Transverse colon (tissue), 4 donors: ENCODE measurements at regions not wholly inside any gene's neighbourhood (a gene's known extent, or its start where the extent isn't known, plus 50 kb on each side); places are given as distances from the start of the nearest gene placed in this dataset.
"Not testable (repeated sequence)": the region's sequence is repeated elsewhere in the genome, so short reads cannot be mapped to it uniquely, and the experiment has no call there.

ENCODE experiments used
- DNase-seq: peaks from one replicate; pipeline ENCODE4 v3.0.0-alpha.2; 2019
- H3K27ac ChIP-seq, 4 donors: fragments of 200-600 bp; sonication (generic); 2 replicates each; pipeline ENCODE4 v1.5.1; 2016 to 2018; ENCODE audit warnings: inconsistent platforms in 4 of 4
- H3K27me3 ChIP-seq: fragments of 200-600 bp; sonication (generic); 2 replicates; pipeline ENCODE4 v1.5.1; 2017; ENCODE audit warnings: inconsistent platforms
- H3K36me3 ChIP-seq, 4 donors: fragments of 200-600 bp; sonication (generic); 2 replicates each; pipeline ENCODE4 v1.5.1; 2017 to 2019; ENCODE audit warnings: inconsistent platforms in 4 of 4
- H3K4me1 ChIP-seq, 4 donors: fragments of 200-600 bp; sonication (generic); 2 replicates each; pipeline ENCODE4 v1.5.1; 2017 to 2020; ENCODE audit warnings: inconsistent platforms in 4 of 4
- H3K4me3 ChIP-seq, 4 donors: fragments of 200-600 bp; sonication (generic); 1 replicate in 1 of 4; 2 replicates in 3 of 4; pipeline versions ENCODE4 v1.5.1 to v1.6.1; 2017 to 2019; ENCODE audit warnings: inconsistent platforms in 4 of 4
- H3K9me3 ChIP-seq, 2 donors: fragments of 200-600 bp; sonication (generic); 2 replicates each; pipeline ENCODE4 v1.5.1; 2017 to 2019; ENCODE audit warnings: inconsistent platforms in 2 of 2
- EP300 ChIP-seq: sonication (generic); formaldehyde crosslinking; IDR thresholded peaks from one replicate; pipeline ENCODE4 v1.6.1; 2017; ENCODE audit warnings: antibody characterized with exemption, low read depth
- POLR2A ChIP-seq: fragments of 450-650 bp; IDR thresholded peaks from one replicate; pipeline ENCODE4 v1.6.1; 2016; ENCODE audit warnings: antibody characterized with exemption, mild to moderate bottlenecking, moderate library complexity
- POLR2AphosphoS5 ChIP-seq, 3 donors: sonication (generic); formaldehyde crosslinking; IDR thresholded peaks; one replicate each; pipeline ENCODE4 v1.6.1; 2016; ENCODE audit warnings: antibody characterized with exemption in 3 of 3
- WGBS, 2 donors: methylation state at CpG; one replicate each; pipeline ENCODE4 v1.1.5; 2018; ENCODE audit warnings: low coverage in 1 of 2; 5-methylcytosine and 5-hydroxymethylcytosine counted together
- in situ Hi-C, 4 donors: fragments of 200-750 bp; cut with MboI; loops; one replicate each; pipeline versions ENCODE4 v1.15.0 to v1.15.1; 2017; ENCODE audit warnings: low sequenced_read_pairs in 3 of 4, low pct_ligation_motif_present in 1 of 4, low pct_unique_long_range_greater_than_20kb in 1 of 4
- intact Hi-C: fragments of 100-400 bp; cut with DNase I; formaldehyde crosslinking; loops from one replicate; pipeline ENCODE4 v1.15.1; 2023; ENCODE audit warnings: low total_unique reads
- TF ChIP-seq, protein P1 (sequence below), 5 experiments: fragments of 200-600 bp in 3 of 5; fragments of 450-650 bp in 2 of 5; sonication (generic) in 3 of 5; IDR thresholded peaks; 1 replicate in 2 of 5; 2 replicates in 3 of 5; pipeline ENCODE4 v1.5.1; 2016 to 2017; ENCODE audit warnings: antibody characterized with exemption in 5 of 5, inconsistent platforms in 3 of 5, mild to moderate bottlenecking in 2 of 5, moderate library complexity in 1 of 5

DNA sequence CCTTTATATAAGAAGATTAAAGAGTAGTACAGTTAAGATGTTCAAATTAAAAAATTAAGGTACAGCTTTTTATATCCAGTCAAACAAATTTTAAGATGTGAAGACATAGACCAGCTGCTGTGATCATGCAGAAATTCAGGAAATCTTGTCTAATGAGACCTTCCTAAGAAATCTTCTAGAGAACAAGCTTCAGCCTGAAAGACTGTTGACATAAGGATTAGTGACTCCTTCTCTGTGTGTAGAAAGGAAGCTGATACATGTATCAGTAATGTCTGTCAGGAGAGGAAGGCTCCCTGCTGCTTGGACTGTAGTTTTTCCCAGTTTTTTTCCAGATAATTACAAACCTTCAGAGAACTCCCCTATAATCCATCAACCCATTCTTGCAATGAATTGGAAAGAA, 75.8 kb upstream of the PCSK5 start:
- Histone ChIP-seq H3K27me3 (no peaks in the 10 kb centered on the region), H3K27ac (no peak overlapping the region), H3K4me3 (no peak overlapping the region), H3K9me3 (peaks cover 14 to 29% of the 10 kb centered on the region in 2 donors), H3K4me1 (no peaks in the 10 kb centered on the region), H3K36me3 (no peaks in the 10 kb centered on the region)
- TF ChIP-seq POLR2AphosphoS5 (IDR thresholded peaks at IDR 0.05) = no peak
- no peak for TF ChIP-seq POLR2A
- TF ChIP-seq, protein P1, sequence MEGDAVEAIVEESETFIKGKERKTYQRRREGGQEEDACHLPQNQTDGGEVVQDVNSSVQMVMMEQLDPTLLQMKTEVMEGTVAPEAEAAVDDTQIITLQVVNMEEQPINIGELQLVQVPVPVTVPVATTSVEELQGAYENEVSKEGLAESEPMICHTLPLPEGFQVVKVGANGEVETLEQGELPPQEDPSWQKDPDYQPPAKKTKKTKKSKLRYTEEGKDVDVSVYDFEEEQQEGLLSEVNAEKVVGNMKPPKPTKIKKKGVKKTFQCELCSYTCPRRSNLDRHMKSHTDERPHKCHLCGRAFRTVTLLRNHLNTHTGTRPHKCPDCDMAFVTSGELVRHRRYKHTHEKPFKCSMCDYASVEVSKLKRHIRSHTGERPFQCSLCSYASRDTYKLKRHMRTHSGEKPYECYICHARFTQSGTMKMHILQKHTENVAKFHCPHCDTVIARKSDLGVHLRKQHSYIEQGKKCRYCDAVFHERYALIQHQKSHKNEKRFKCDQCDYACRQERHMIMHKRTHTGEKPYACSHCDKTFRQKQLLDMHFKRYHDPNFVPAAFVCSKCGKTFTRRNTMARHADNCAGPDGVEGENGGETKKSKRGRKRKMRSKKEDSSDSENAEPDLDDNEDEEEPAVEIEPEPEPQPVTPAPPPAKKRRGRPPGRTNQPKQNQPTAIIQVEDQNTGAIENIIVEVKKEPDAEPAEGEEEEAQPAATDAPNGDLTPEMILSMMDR (IDR thresholded peaks at IDR 0.05) = no peak
- TF ChIP-seq EP300 = no peak
- no peak for DNase-seq
- intact Hi-C loops (no loop called here), in situ Hi-C loops (loop anchor here in 1 of 4 donors (25.0 kb wide), 1 partner anchor 102 kb away; no protein-coding TSS in a partner anchor)

DNA sequence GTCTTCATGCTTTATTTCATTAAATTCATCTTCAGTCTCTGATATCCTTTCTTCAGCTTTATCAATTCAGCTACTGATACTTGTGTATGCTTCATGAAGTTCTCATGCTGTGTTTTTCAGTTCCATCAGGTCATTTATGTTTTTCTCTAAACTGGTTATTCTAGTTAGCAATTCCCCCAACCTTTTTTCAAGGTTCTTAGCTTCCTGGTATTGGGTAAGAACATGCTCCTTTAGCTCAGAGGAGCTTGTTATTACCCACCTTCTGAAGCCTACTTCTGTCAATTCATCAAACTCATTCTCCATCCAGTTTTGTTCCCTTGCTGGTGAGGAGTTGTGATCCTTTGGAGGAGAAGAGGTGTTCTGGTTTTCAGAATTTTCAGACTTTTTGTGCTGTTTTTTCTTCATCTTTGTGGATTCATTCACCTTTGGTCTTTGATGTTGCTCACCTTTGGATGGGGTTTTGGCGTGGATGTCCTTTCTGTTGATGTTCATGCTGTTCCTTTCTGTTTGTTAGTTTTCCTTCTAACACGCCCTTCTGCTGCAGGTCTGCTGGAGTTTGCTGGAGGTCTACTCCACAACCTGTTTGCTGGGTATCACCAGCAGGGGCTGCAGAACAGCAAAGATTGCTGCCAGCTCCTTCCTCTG, 69.9 kb upstream of the PCSK5 start:
- H3K27ac ChIP-seq, H3K9me3 ChIP-seq, H3K4me1 ChIP-seq, H3K36me3 ChIP-seq, H3K27me3 ChIP-seq, H3K4me3 ChIP-seq, intact Hi-C loops, DNase-seq: not testable (repeated sequence)
- WGBS, 2 donors = 63 to 83% methylated on average over 2 of the region's 2 CpGs
- in situ Hi-C loops = loop anchor here in 1 of 4 donors (25.0 kb wide), 1 partner anchor 108 kb away; no protein-coding TSS in a partner anchor

DNA sequence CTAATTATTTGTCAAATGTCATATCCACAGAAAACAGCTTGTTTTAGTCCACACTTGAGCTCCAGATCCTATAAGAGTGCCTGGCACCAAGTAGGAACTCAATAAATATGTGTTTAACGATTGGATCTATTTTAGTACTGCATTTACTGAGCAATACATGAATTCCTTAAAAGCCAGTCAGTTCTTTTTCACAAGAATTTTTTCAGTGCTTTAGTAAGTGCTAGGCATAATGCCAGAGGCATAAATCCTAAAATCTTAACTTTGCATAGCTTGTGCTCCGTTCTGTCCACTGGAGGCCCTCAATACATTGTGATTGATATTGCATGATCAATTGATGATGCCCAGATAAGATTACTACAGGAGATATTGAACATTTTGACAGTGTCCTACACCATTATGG, 67.3 kb upstream of the PCSK5 start:
- 66 to 73% methylated on average over 2 of the region's 2 CpGs for WGBS, 2 donors
- H3K27me3 ChIP-seq = no peaks in the 10 kb centered on the region
- DNase-seq = no peak
- H3K4me1 ChIP-seq = peaks cover 0 to 7% (median 0%) of the 10 kb centered on the region in 4 donors
- in situ Hi-C loops (loop anchor here in 1 of 4 donors (25.0 kb wide), 1 partner anchor 111 kb away; no protein-coding TSS in a partner anchor), intact Hi-C loops (no loop called here)
- TF ChIP-seq POLR2A (no peak), EP300 (no peak), POLR2AphosphoS5 (IDR thresholded peaks at IDR 0.05) (no peak)
- TF ChIP-seq, protein P1 (IDR thresholded peaks at IDR 0.05) = no peak
- no peak overlapping the region for H3K27ac ChIP-seq
- no peaks in the 10 kb centered on the region for H3K36me3 ChIP-seq
- no peaks in the 10 kb centered on the region for H3K9me3 ChIP-seq
- no peak overlapping the region for H3K4me3 ChIP-seq

DNA sequence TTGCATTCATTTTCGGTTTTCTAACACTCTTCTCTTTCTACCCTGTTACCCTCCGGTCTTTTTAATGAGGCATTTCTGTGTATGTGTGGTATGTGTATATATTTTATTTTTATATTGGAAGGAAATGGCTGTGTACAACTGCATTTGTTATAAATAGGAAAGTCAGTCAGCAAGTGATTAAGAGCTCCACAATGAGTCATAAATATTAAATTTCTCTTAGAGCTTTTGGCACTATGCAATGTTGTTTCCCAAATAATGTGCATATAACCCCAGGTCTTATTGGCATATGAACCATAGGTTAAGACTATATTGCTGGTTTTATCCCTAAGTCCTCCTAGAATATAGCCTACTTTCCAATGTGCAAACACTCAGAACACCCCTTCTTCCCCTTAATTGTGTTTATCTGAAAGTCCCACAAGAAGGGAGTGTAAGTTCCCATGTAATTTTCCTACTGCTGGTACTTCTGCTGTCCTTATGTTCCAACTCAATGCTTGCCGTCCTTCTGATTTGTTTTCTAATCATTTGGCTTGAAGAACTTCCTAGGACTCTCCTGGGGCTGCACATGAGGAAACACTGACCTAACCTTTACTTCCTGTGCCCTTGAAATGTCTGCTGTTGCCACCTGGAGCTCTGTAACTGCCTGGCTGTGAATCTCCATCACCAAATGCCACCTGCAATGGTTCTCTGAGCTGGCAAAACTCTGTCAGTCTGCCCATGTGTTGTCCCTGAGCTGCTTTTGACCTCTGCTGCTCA, 65.5 kb upstream of the PCSK5 start:
- H3K4me3 ChIP-seq = no peak overlapping the region
- H3K27ac ChIP-seq = no peak overlapping the region
- H3K4me1 ChIP-seq = peaks cover 0 to 7% (median 0%) of the 10 kb centered on the region in 4 donors
- in situ Hi-C loops = loop anchor here in 1 of 4 donors (25.0 kb wide), 1 partner anchor 113 kb away; no protein-coding TSS in a partner anchor
- 57 to 59% methylated on average over 3 of the region's 3 CpGs for WGBS, 2 donors
- intact Hi-C loops = no loop called here
- DNase-seq = no peak
- TF ChIP-seq POLR2AphosphoS5 (IDR thresholded peaks at IDR 0.05) = no peak
- TF ChIP-seq, protein P1 (IDR thresholded peaks at IDR 0.05) = no peak
- no peak for TF ChIP-seq POLR2A
- TF ChIP-seq EP300 = no peak
- no peaks in the 10 kb centered on the region for H3K9me3 ChIP-seq
- H3K27me3 ChIP-seq = no peaks in the 10 kb centered on the region
- H3K36me3 ChIP-seq = no peaks in the 10 kb centered on the region
